ENCODE measurements at regions not wholly inside any gene's neighbourhood (a gene's known extent, or its start where the extent isn't known, plus 50 kb on each side); places are given as distances from the start of the nearest gene placed in this dataset.
A peak's percentile ranks its signal among the peaks of the same experiment; 100 is the strongest.
"Not testable (repeated sequence)": the region's sequence is repeated elsewhere in the genome, so short reads cannot be mapped to it uniquely, and the experiment has no call there.

DNA sequence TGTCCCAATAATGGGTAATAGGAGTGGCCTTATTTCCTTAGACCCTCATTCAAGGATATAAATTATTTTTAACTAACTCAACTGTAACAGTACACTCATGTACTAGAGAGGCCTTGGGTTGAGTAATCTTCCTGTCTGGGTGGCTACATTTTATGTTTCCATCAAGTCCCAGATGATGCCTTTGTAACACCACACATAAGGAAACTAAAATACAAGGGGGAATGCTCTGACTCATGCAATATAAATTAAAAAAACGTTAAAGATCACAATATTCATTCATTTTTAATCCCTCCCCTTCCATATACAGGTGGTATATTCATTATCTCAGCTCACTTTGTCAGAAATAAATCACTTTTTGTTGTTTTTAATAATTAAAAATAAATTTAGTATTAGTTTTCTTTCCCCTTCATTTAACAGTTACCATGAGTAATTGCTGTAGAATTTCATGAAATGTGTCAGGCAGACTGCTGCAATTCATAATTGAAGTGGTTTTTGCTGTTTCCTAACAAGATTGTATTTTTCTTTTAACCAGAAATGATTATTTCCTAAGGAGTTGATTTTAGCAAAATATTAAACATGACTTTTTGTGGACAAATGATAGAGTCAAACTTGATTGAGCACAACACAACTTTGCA, 1403.6 kb downstream of the SUCLG1 start:
- peak; percentile 84 for DNase-seq (ENCODE audit: low spot score)

DNA sequence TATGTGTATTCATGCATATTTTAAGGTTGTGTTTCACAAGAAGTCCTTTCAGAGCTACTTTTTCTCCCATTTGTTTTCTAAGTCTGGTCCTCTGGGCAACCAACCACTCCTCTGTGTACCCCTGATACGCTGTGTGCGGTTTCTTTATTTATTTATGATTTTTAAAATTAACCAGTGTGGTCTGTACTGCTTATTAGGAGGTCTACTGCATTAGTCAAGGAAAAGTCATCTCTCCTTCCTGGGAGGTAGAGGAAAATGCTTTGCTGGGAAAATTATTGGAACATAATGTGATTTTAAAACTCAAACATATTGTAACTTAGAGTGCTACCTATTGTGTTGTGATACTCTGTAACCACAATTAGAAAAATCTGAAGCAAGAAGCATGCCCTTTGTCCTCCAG, 1404.3 kb downstream of the SUCLG1 start:
- DNase-seq (ENCODE audit: low spot score) = peak; percentile 3

DNA sequence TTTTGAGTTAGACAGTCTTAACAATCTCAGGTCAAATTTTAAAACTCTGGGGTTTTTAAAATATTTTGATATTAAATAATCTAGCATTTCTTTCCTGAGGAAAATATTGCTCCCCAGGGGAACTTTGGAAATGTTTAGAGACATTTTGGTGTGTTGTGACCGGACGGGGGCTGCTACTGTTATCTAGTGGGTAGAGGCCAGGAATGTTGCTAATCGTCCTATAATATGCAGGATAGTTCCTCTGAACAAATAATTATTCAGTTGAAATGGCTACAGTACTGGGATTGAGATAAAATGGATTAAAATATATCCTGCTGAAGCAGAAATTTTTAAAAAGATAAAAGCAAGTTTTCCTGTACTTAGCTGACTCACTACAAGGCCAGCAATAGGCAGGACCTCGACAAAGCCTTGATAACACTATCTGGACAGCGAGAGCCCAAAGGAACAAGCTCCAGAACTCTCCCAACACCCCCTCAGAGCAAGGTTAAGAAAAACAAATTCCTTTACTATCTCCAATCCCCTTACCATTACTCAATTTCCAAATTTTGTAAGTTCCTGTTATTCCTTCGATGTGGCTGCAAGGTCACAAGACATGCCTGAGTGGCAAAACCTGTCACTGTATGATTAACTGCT, 1407.4 kb downstream of the SUCLG1 start:
- no peak for DNase-seq (ENCODE audit: low spot score)

DNA sequence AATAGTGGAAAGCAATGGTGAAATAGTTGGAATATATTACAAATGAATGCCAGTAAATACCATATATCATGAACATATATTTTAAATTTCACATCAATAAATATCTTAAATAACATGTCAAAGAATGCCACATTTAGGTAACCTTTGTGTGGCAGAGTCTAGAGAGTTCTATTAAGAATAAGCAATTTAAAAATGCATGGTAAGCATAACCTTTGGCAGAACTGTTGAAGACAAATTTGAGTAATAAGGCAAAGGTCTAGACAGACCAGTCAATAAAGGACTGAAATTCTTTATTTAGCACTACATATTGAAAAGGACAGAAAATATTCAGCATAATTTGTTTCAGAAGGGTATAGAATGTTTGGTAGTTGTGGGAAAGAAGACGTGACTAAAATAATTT, 1417.0 kb downstream of the SUCLG1 start:
- no peak for DNase-seq (ENCODE audit: low spot score)

DNA sequence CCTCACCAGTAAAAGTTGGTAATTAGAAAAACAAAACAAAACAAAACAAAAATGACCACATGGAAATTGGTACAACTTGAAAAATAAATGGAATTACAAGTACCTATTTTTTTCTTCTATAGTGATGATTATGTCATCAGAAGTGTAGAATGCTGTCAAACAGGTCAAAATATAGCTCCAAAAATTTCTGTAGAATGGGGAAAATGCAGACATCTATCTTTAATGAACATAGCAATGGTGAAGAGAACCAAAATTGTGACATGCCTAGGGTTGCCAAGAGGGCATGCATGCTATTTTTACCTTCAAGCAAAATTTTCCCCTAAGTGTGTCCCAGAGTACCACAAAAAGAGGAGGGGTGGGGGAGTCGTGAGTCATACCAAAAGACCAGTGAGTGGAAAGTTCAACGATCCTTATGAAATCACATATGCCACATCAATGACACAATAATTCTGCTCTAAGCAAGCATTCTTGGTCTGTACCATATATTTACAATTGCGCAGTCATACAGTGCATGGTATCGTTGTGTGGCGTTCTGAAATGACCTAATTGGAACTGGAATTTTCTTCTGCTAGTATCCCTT, 1436.4 kb downstream of the SUCLG1 start:
- DNase-seq (ENCODE audit: low spot score) = no peak

DNA sequence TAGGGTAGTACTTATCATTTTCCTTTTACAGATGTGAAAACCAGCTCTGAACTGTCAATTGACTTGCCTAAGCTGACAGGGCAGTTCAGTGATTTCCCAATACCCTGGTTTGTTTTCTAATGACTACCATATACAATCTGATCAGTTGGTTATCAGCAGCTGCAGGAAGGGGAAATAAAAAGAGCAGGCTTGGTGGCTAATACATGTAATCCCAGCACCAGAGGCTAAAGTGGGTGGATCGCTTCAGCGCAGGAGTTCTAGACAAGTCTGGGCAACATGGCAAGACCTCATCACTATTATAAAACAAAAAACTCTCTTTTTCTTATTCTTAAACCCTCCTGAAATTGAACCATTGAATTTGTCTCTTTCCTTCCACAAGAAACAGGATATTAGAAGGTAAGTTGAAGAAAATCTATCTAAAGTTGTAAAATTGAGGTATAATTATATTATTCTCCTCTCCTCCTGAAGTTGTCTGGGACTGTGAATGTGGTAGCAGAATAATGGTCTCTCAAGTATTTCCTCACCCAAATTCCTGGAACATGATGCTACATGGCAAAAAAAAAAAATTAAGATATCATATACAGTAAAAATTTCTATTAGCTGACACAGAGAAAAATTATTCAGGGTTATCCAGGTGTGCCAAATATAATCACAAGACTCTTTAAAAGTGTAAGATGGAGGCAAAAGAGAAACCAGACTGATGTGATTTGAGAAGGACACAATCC, 1441.6 kb downstream of the SUCLG1 start:
- no peak for DNase-seq (ENCODE audit: low spot score)

DNA sequence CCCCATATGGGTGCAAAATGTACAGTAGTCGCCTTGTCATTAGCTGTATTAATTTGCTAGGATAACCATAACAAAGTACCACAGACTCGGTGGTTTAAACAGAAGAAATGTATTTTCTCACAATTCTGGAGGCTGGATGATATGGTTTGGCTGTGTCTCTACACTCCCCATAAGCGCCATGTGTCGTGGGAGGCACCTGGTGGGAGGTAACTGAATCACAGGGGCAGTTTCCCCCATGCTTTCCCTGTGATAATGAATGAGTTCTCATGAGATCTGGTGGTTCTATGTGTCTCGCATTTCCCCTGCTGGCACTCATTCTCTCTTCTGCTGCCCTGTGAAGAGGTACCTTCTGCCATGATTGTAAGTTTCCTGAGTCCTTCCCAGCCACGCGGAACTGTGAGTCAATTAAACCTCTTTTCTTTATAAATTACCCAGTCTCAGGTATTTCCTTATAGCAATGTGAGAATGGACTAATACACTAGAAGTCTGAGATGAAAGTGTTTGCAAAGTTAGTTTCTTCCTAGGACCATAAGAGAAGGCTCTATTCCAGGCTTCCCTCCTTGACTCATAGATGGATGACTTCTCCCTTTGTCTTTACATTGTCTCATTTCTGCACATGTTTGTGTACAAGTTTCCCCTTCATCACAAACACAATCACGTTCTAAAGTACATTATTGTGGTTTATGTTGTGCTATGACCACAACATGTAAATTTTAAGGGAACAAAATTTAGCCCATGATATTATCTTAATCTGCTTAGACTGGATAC, 1442.6 kb downstream of the SUCLG1 start:
- DNase-seq (ENCODE audit: low spot score) = no peak

DNA sequence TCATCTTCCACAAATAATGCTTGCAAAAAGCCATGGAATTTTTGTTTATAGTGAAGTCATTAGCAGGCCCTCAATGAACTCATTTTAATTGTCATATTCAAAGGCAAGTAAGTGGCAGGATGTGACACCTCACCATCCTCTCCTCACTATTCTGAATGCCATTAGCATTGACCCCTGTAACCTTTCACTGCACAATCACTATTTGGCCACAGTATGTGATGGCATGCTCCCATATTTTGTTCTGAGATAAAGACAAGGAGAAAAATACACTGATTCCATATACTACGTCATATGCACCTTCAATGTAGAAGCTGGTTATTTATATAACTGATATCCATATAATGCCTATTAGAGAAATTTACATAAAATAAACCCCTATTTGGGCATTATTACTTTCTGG, 1443.2 kb downstream of the SUCLG1 start:
- no peak for DNase-seq (ENCODE audit: low spot score)

DNA sequence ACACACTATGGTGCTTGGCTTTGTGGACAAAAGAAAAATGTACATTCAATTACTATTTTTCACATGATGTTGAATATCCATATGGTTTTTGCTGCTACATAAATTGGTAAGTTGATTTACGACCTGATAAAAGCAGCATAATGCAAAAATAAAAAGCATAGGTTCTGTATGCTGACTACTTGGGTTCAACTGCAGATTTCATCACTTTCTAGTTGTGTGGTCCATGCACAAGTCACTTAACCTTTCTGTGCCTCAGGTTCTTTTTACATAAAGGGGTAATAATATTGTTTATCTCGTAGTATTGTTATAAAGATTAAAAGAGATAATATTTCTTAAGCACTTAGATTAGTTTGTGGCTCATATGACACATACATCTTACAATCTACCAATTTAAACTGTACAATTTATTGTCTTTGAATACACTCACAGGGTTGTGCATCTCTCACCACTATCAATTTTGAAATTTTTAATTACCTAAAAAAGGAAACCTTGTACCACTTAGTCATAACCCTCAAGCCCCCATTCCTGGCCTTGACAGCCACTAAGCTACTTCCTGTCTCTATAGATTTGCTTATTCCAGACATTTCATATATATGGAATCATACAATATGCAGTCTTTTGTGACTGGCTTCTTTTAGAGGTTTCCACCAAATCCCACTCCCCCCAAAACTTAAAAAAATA, 1443.9 kb downstream of the SUCLG1 start:
- no peak for DNase-seq (ENCODE audit: low spot score)

DNA sequence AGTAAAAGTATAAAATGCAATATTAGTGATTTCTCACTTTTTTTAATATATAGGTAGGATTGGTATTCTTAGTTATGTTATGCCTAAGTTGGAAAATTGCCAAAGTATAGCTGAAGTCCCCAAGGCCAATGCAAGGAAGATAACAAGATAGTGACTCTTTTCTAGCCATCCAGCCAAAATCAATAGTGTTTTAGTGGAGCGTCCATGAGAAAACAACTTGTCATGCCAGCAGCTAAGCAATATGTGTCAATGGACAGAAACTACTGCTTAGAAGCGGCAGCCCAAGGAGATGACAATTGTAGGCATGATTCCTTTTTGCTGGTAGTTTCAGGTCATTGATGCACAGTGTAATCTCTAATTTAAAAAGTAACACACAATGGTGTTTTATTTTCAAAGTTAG, 1444.6 kb downstream of the SUCLG1 start:
- DNase-seq (ENCODE audit: low spot score) = no peak

DNA sequence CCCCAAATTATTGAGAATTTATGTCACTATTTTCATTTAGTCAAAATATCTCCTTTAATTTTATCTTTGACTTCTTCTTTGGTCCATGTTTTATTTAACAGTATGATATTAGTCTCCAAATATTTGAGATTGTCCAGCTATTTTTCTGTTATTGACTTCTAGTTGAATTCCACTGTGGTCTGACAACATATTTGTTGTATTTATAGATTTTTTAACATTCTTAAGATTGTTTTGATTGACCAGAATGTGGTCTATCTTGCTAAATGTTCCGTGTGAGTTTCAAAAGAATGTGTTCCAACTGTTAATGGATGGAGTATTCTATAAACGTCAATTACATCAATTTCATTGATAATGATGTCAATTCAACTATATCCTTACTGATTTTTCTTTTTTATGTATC, 1452.1 kb downstream of the SUCLG1 start:
- peak; percentile 24 for DNase-seq (ENCODE audit: low spot score)

DNA sequence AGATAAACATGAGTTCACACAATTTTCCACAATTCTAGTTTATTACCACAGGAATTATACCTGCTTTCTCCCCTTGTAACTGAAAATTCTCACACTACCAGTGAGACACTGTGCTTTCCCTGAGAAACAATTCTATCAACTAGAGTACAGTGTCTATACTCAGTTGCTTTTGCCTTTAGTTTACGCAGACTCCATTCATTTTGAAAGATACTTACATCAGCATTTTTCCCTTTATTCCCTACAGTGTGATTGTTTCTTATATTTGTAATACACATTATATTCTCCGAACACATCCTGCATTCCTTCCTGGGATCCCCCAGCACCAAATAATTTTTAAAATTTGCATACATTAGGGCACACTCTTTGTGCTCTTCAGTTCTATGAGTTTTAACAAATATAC, 1455.5 kb downstream of the SUCLG1 start:
- no peak for DNase-seq (ENCODE audit: low spot score)

DNA sequence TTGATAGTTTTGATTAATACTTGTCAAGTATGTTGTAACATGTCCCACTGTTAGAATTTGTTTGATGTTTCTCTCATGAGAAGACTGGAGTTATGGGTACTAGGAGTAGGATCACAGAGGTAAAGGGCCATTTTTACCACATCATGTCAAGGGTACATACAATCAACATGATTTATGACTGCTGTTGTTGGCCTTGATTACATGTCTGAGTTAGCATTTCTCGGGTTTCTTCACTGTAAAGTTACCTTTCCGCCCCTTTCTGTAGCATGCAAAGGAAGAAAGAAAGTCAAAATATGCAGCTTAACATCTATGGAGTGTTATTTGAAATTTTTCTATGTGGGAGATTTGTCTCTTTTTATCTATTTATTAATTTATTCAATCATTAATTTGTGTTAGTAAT, 1456.4 kb downstream of the SUCLG1 start:
- no peak for DNase-seq (ENCODE audit: low spot score)

DNA sequence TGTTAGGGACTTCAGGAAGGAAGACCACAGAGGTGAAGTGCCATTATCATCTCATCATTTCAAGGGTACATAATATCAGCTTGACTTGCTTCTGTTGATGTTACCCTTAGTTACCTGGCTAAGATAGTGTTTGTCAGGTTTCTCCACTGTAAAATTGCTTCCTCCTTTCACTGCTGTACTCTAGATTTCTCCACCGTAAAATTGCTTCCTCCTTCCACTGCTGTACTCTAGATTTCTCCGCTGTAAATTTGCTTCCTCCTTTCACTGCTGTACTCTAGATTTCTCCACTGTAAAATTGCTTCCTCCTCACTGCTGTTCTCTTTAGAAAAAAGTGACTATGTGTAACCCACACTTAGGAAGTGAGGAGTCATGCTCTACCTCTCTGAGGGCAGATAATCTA, 1460.3 kb downstream of the SUCLG1 start:
- no peak for DNase-seq (ENCODE audit: low spot score)

DNA sequence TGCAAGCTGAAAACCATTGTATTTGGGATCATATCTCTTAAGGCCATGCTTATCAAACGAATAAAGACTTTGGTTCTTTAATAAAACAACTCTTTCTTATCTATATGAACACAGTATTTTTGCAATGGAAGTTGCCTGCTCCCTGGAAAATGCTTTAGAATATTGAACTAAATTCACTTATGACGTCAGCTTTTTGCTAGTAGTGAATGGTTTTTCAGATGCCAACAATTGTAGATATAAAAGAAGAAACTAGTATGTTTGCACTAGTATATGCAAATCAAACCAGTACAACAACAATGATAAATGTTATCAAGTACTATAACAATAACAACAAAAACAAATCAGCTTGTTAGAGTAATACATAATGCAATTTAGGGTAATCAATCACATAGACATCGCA, 1462.9 kb downstream of the SUCLG1 start:
- DNase-seq (ENCODE audit: low spot score) = no peak

DNA sequence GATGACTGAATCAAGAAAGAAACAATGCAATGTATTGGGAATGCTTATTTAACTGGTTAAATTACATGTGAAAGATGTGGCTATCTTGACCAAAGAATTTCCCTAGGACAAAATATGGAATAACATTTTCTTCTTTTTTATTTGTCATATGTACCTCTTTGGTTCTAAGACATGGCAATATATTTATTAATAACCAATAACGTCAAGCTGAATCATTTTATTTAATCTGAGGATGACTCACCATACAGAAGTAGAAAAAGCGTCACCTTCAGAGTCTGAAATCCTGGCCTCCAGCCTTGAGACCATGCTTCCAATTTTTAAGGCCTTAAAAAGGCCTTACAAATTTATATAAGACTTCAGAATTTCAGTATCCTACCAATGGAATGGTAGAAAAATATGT, 1464.9 kb downstream of the SUCLG1 start:
- no peak for DNase-seq (ENCODE audit: low spot score)

DNA sequence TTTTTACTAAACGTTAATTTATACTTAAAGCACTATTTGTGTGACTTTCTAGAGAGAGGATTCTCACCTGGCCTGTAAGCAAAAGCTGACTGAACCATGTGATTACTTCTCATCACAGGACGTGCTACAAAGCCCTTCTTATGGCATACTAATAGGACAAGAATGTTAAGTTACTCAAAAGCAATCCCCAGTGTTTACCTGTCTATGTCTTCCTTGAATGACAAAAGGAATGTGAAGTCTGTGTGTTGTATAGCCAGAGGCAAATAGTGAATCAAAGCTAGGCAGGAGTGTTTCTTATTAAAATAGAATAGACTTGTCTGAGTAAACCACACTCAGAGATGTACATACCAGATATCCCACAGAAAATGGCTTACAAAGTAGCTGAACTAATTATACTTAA, 1465.5 kb downstream of the SUCLG1 start:
- DNase-seq (ENCODE audit: low spot score) = no peak

DNA sequence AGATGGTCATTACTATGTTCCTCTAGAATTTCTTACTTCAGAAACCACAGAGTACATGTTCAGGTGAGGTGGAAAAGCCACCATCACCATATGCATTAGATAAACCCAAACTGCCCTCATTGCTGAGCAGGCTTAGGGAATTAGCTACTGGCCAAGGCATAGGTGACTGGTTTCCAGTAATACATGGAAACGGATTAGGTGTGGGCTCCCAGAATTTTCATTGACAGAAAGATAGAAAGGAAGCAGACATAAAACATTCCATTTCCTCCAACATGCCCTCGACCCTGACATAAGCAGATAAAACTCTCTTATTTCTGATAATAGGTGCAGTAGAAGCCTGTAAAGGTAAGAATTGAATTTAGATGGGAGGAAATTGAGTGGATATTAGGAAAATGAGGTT, 1466.1 kb downstream of the SUCLG1 start:
- DNase-seq (ENCODE audit: low spot score) = no peak

DNA sequence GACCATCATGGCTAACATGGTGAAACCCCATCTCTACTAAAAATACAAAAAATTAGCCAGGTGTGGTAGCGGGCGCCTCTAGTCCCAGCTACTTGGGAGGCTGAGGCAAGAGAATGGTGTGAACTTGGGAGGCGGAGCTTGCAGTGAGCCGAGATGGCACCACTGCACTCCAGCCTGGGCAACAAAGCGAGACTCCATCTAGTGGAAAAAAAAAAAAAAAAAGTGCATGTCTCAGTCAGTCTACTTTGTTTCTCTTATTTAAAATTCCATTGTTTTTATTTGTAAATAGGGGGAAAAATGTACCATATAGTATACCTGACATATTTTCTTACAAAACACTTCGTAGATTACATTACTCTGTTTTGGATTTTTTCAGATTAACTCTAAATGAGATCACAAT, 1471.4 kb downstream of the SUCLG1 start:
- not testable (repeated sequence) for DNase-seq (ENCODE audit: low spot score)

DNA sequence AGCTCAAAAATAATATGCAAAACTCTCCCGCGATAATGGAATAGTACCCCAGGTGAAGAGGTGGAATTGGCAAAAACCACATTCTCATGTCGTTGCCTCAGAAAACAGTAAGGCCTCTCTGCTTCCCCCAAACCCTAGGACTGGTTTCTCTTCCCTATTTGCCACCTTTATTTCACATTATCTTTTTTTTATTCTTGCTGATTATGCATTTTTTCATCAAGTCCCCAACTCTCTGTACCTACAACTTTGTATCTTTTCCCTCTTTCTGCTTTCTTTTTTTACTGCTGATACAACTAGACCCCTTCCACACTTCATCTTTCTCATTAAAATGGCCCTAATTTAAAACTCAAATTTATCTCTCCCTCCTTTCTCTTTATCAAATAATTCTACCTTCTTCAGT, 1472.2 kb downstream of the SUCLG1 start:
- no peak for DNase-seq (ENCODE audit: low spot score)

DNA sequence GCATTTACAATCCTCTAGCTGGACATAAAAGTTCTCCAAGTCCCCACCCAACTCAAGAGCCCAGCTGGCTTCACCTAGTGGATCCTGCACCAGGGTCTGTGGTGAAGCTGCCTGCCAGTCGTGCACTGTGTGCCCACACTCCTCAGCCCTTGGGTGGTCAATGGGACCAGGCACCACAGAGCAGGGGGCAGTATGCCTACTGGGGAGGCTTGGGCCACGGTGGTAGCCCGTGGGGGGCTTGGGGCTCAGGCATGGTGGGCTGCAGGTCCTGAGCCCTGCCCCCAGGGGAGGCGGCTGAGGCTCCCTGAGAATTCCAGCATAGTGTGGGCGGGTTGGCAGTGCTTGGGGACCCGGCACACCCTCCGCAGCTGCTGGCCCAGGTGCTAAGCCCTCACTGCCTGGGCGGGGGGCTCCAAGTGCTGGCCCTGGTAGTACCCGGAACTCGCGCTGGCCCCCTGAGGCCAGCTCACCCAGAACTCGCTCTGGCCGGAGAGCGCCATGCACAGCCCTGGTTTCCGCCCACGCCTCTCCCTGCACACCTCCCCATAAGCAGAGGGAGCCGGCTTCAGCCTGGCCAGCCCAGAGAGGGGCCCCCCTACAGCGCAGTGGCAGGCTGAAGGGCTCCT, 1473.4 kb downstream of the SUCLG1 start:
- no peak for DNase-seq (ENCODE audit: low spot score)

Data from GM03348 (cell line).